ENCODE measurements at regions not wholly inside any gene's neighbourhood (a gene's known extent, or its start where the extent isn't known, plus 50 kb on each side); places are given as distances from the start of the nearest gene placed in this dataset.
A peak's percentile ranks its signal among the peaks of the same experiment; 100 is the strongest.

- Histone ChIP-seq H3K9me3 (no peaks in the 10 kb centered on the region), H3K27me3 (ENCODE audit: insufficient read depth) (no peaks in the 10 kb centered on the region), H4K20me1 (ENCODE audit: insufficient read depth) (no peaks in the 10 kb centered on the region), H3K9me2 (no peaks in the 10 kb centered on the region), H3K4me2 (no peak overlapping the region), H2AFZ (ENCODE audit: low read depth) (peak overlapping the region; percentile 53; the same call in 1 of the 2 replicates), H3F3A (replicated peaks; ENCODE audit: insufficient read depth) (peaks cover 9% of the 10 kb centered on the region), H3K4me1 (ENCODE audit: control insufficient read depth in 1 of 2, insufficient read depth in 2 of 2, low read depth in 1 of 2, low read length in 1 of 2) (peaks cover 20 to 22% of the 10 kb centered on the region in 2 experiments; a peak in 3 of 4 replicates), H3K27ac (ENCODE audit: low read depth in 2 of 2, low read length in 1 of 2) (no peak overlapping the region), H3K9ac (no peak overlapping the region), H3K79me2 (ENCODE audit: insufficient read depth) (no peaks in the 10 kb centered on the region), H3K4me3 (ENCODE audit: low read depth in 2 of 2, low read length in 1 of 2) (no peak overlapping the region), H3K36me3 (replicated peaks in 1 of 2; ENCODE audit: control insufficient read depth in 1 of 2, insufficient read depth in 2 of 2, low read length in 1 of 2) (no peaks in the 10 kb centered on the region)
- 92% methylated on average over 7 of the region's 7 CpGs for WGBS (ENCODE audit: low lambda C conversion rate)
- TF ChIP-seq FOXM1 (IDR thresholded peaks at IDR 0.05; ENCODE audit: low read depth) = no peak
- TF ChIP-seq GATA2 (CRISPR knock-in tag; IDR thresholded peaks at IDR 0.05) = no peak
- no peak for TF ChIP-seq RCOR1 (IDR thresholded peaks at IDR 0.05; ENCODE audit: low read length)
- no peak for TF ChIP-seq RAD21 (IDR thresholded peaks at IDR 0.05; ENCODE audit: low read length)
- TF ChIP-seq TAF1 (IDR thresholded peaks at IDR 0.05; ENCODE audit: borderline replicate concordance, low read depth, low read length) = no peak
- TF ChIP-seq FOXJ3 (CRISPR knock-in tag; IDR thresholded peaks at IDR 0.05) = no peak
- no peak for TF ChIP-seq EZH2phosphoT487 (IDR thresholded peaks at IDR 0.05; ENCODE audit: borderline replicate concordance, low read depth)
- TF ChIP-seq MXI1 (IDR thresholded peaks at IDR 0.05; ENCODE audit: low read depth, low read length) = no peak
- TF ChIP-seq IRF3 (IDR thresholded peaks at IDR 0.05; ENCODE audit: low read depth, low read length) = no peak
- no peak for TF ChIP-seq MAX (IDR thresholded peaks at IDR 0.05; ENCODE audit: low read depth)
- no peak for TF ChIP-seq USF1 (IDR thresholded peaks at IDR 0.05; ENCODE audit: borderline replicate concordance, low read depth)
- TF ChIP-seq POLR2AphosphoS5 (IDR thresholded peaks at IDR 0.05; ENCODE audit: low read depth, low read length) = no peak
- no peak for TF ChIP-seq NFIC (IDR thresholded peaks at IDR 0.05; ENCODE audit: borderline replicate concordance)
- TF ChIP-seq PBX3 (IDR thresholded peaks at IDR 0.05) = no peak
- no peak for TF ChIP-seq RFX5 (IDR thresholded peaks at IDR 0.05; ENCODE audit: low read length)
- TF ChIP-seq FOSL2 (IDR thresholded peaks at IDR 0.05; ENCODE audit: borderline replicate concordance, low read depth) = no peak
- no peak for TF ChIP-seq CTCF (IDR thresholded peaks at IDR 0.05)
- DNase-seq = no peak
- POLR2A ChIA-PET = no interaction called here
- CTCF ChIA-PET = interaction anchor here (0.6 to 1.8 kb wide), 19 partner anchors 9 to 326 kb away, joined by 3 to 11 read pairs (median 4); no protein-coding TSS in a partner anchor
Observed at GRCh38 chr3:43856351-43856750, 165.6 kb downstream of the ABHD5 start.
